Adrenal gland (tissue), 9 donors: ENCODE measurements at regions not wholly inside any gene's neighbourhood (a gene's known extent, or its start where the extent isn't known, plus 50 kb on each side); places are given as distances from the start of the nearest gene placed in this dataset.
"Not testable (repeated sequence)": the region's sequence is repeated elsewhere in the genome, so short reads cannot be mapped to it uniquely, and the experiment has no call there.

Experiments used
- DNase-seq, 7 donors: peaks; one replicate each; pipeline ENCODE4 v3.0.0-alpha.2; 2019 to 2020
- H3K27ac ChIP-seq, 5 donors: fragments of 200-600 bp; sonication (generic) in 4 of 5; 1 replicate in 3 of 5; 2 replicates in 2 of 5; pipeline versions ENCODE4 v1.5.1 to v1.8.0; 2016 to 2020; ENCODE audit warnings: mild to moderate bottlenecking in 1 of 5
- H3K27me3 ChIP-seq: fragments of 200-600 bp; 2 replicates; pipeline ENCODE4 v1.8.0; 2021
- H3K36me3 ChIP-seq, 2 donors: fragments of 200-600 bp; replicated peaks in 1 of 2; 1 replicate in 1 of 2; 2 replicates in 1 of 2; pipeline versions ENCODE4 v1.5.1 to v1.8.0; 2018 to 2022
- H3K4me1 ChIP-seq, 2 donors: fragments of 200-600 bp; replicated peaks in 1 of 2; 1 replicate in 1 of 2; 2 replicates in 1 of 2; pipeline versions ENCODE4 v1.5.1 to v1.8.0; 2018 to 2021
- H3K4me3 ChIP-seq, 4 donors: fragments of 200-600 bp; sonication (generic) in 3 of 4; one replicate each; pipeline ENCODE4 v1.5.1; 2016 to 2018
- H3K9me3 ChIP-seq, 3 donors: fragments of 200-600 bp; sonication (generic) in 1 of 3; replicated peaks in 1 of 3; 1 replicate in 2 of 3; 2 replicates in 1 of 3; pipeline versions ENCODE4 v1.5.1 to v1.8.0; 2016 to 2021
- POLR2A ChIP-seq, 2 donors: fragments of 450-650 bp; IDR thresholded peaks; one replicate each; pipeline ENCODE4 v1.6.1; 2017; ENCODE audit warnings: antibody characterized with exemption in 2 of 2, mild to moderate bottlenecking in 2 of 2, moderate library complexity in 1 of 2
- WGBS, 4 donors: extraction: QIAGEN DNeasy Blood & Tissue Kit in 2 of 4; methylation state at CpG; one replicate each; pipeline versions ENCODE4 v1.1.5 to v1.1.7; 2013 to 2017; 5-methylcytosine and 5-hydroxymethylcytosine counted together
- intact Hi-C, 2 donors: fragments of 100-400 bp; cut with DNase I; formaldehyde crosslinking; loops; one replicate each; pipeline versions ENCODE4 v1.14.1 to v1.15.0; 2022 to 2023
- TF ChIP-seq, protein P1 (sequence below), 6 experiments: fragments of 450-650 bp in 4 of 6; fragments of 200-600 bp in 2 of 6; sonication (generic) in 1 of 6; IDR thresholded peaks; 1 replicate in 5 of 6; 2 replicates in 1 of 6; pipeline versions ENCODE4 v1.5.1 to v1.8.0; 2016 to 2021; ENCODE audit warnings: antibody characterized with exemption in 6 of 6, mild to moderate bottlenecking in 2 of 6, moderate library complexity in 1 of 6
- donor health status: healthy with polysubstance abuse.
- donor health status: Bipolar disorder and iron deficiency.
- donor health status: DM: yes; HTN: yes; CAD: no.
- donor health status: DM: no; HTN: no; CAD: no.
- donor health status: DM: no; HTN: no; CAD: no.

GRCh38 chr12:73678335-73678734 lies 859.3 kb upstream of the ATXN7L3B start:
- no peak overlapping the region for H3K4me3 ChIP-seq
- no peaks in the 10 kb centered on the region for H3K9me3 ChIP-seq
- H3K27me3 ChIP-seq = no peaks in the 10 kb centered on the region
- intact Hi-C loops = no loop called here
- TF ChIP-seq, protein P1, sequence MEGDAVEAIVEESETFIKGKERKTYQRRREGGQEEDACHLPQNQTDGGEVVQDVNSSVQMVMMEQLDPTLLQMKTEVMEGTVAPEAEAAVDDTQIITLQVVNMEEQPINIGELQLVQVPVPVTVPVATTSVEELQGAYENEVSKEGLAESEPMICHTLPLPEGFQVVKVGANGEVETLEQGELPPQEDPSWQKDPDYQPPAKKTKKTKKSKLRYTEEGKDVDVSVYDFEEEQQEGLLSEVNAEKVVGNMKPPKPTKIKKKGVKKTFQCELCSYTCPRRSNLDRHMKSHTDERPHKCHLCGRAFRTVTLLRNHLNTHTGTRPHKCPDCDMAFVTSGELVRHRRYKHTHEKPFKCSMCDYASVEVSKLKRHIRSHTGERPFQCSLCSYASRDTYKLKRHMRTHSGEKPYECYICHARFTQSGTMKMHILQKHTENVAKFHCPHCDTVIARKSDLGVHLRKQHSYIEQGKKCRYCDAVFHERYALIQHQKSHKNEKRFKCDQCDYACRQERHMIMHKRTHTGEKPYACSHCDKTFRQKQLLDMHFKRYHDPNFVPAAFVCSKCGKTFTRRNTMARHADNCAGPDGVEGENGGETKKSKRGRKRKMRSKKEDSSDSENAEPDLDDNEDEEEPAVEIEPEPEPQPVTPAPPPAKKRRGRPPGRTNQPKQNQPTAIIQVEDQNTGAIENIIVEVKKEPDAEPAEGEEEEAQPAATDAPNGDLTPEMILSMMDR (IDR thresholded peaks at IDR 0.05) = no peak
- TF ChIP-seq POLR2A (IDR thresholded peaks at IDR 0.05) = no peak
- H3K27ac ChIP-seq = no peak overlapping the region
- H3K4me1 ChIP-seq = no peaks in the 10 kb centered on the region
- no peak for DNase-seq
- WGBS, 4 donors = 82 to 95% (median 86%) methylated on average over 3 of the region's 3 CpGs
- no peaks in the 10 kb centered on the region for H3K36me3 ChIP-seq

GRCh38 chr12:73699318-73699717 lies 838.3 kb upstream of the ATXN7L3B start:
- H3K27ac ChIP-seq = no peak overlapping the region
- no peaks in the 10 kb centered on the region for H3K9me3 ChIP-seq
- TF ChIP-seq POLR2A (IDR thresholded peaks at IDR 0.05) = no peak
- TF ChIP-seq, protein P1 (IDR thresholded peaks at IDR 0.05) = no peak
- no peaks in the 10 kb centered on the region for H3K4me1 ChIP-seq
- DNase-seq = no peak
- 45 to 62% (median 47%) methylated on average over 1 of the region's 1 CpG for WGBS, 4 donors
- no peak overlapping the region for H3K4me3 ChIP-seq
- H3K36me3 ChIP-seq = no peaks in the 10 kb centered on the region
- H3K27me3 ChIP-seq = no peaks in the 10 kb centered on the region
- intact Hi-C loops = no loop called here

DNA sequence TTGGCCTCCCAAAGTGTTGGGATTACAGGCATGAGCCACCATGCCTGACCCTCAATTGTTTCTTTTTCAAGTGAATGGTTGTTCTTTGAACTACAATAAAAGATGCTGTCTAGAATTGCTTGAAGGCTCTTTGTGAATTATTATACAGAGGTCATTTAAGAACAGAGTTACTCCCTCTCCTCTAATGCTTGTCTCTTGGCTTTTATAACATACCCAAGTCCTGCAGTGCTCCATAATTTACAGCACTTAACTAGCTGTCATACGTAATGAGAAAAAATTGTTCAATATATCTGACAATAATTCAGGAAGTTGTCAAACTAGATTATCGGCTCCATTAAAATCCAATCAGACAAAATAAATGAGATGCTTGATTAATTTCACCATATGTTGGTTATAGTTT lies 823.0 kb upstream of the ATXN7L3B start:
- intact Hi-C loops = no loop called here
- Histone ChIP-seq H3K4me3 (no peak overlapping the region), H3K4me1 (no peaks in the 10 kb centered on the region), H3K27me3 (no peaks in the 10 kb centered on the region), H3K27ac (no peak overlapping the region), H3K9me3 (no peaks in the 10 kb centered on the region), H3K36me3 (no peaks in the 10 kb centered on the region)
- TF ChIP-seq POLR2A (IDR thresholded peaks at IDR 0.05) = no peak
- TF ChIP-seq, protein P1 (IDR thresholded peaks at IDR 0.05) = no peak
- WGBS, 4 donors = 48 to 70% (median 67%) methylated on average over 2 of the region's 2 CpGs
- no peak for DNase-seq

- 74 to 82% (median 75%) methylated on average over 2 of the region's 2 CpGs for WGBS, 4 donors
- H3K36me3 ChIP-seq, H3K27me3 ChIP-seq, DNase-seq, H3K27ac ChIP-seq, H3K9me3 ChIP-seq, H3K4me1 ChIP-seq, intact Hi-C loops, H3K4me3 ChIP-seq: not testable (repeated sequence)
Observed at GRCh38 chr12:73716143-73716542, 821.5 kb upstream of the ATXN7L3B start.

DNA sequence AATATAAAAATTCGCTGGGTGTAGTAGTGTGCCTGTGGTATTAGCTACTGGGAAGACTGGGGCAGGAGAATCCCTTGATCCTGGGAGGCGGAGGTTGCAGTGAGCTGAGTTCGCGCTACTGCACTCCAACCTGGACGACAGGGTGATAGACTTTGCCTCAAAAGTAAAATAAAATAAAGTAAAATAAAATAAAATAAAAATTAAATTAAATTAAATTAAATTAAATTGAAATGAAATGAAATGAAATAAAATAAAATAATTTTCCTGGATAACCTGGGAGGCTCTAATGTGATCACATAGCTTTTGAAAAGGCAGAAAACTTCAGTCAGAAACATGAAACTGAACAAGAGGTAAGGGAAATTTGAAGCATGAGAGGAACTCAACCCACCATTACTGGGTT lies 818.4 kb upstream of the ATXN7L3B start:
- intact Hi-C loops = no loop called here
- no peak for TF ChIP-seq POLR2A (IDR thresholded peaks at IDR 0.05)
- TF ChIP-seq, protein P1 (IDR thresholded peaks at IDR 0.05) = no peak
- 83 to 91% (median 86%) methylated on average over 5 of the region's 5 CpGs for WGBS, 4 donors
- no peaks in the 10 kb centered on the region for H3K27me3 ChIP-seq
- no peak for DNase-seq
- no peak overlapping the region for H3K4me3 ChIP-seq
- H3K27ac ChIP-seq = no peak overlapping the region
- H3K36me3 ChIP-seq = no peaks in the 10 kb centered on the region
- no peaks in the 10 kb centered on the region for H3K9me3 ChIP-seq
- H3K4me1 ChIP-seq = no peaks in the 10 kb centered on the region
